Caco-2 (cell line): ENCODE measurements at regions not wholly inside any gene's neighbourhood (a gene's known extent, or its start where the extent isn't known, plus 50 kb on each side); places are given as distances from the start of the nearest gene placed in this dataset.
"Not testable (repeated sequence)": the region's sequence is repeated elsewhere in the genome, so short reads cannot be mapped to it uniquely, and the experiment has no call there.

Experiments used
- BruUV-seq: library from RNA; stranded (reverse); fragments of 400-500 nt; replicated peaks from 2 replicates; lab custom pipeline; 2021; lab: Mats Ljungman, UMichigan
- CTCF ChIA-PET: fragments of 300-600 bp; sonication (Branson Sonifier 250); formaldehyde crosslinking; loops from one replicate; lab custom pipeline; 2022; ENCODE audit warnings: antibody characterized with exemption; lab: Charles Lee
- POLR2A ChIA-PET: fragments of 300-600 bp; sonication (Branson Sonifier 250); formaldehyde crosslinking; loops from one replicate; lab custom pipeline; 2022; ENCODE audit warnings: antibody characterized with exemption; lab: Charles Lee
- DNase-seq, 2 experiments: peaks; one replicate each; pipeline versions ENCODE4 v3.0.0 to v3.0.0-alpha.2; 2020 to 2022
- H3K27me3 ChIP-seq: replicated peaks from 2 replicates; pipeline ENCODE4 v1.6.0; 2011; ENCODE audit warnings: low read length; ENCODE audit not compliant: control insufficient read depth, insufficient read depth
- H3K36me3 ChIP-seq: 2 replicates; pipeline ENCODE4 v1.5.1; 2011; ENCODE audit warnings: low read length; ENCODE audit not compliant: control insufficient read depth, insufficient read depth
- H3K4me1 ChIP-seq: fragments of 250-450 bp; sonication (Bioruptor Pico); 2 replicates; pipeline ENCODE4 v1.5.1; 2020; ENCODE audit warnings: mild to moderate bottlenecking
- H3K4me3 ChIP-seq: 2 replicates; pipeline ENCODE4 v1.5.1; 2011; ENCODE audit warnings: low read depth, mild to moderate bottlenecking, control low read depth, low read length
- H3K9me3 ChIP-seq: fragments of 250-450 bp; sonication (Bioruptor Pico); 2 replicates; pipeline ENCODE4 v1.5.1; 2020; ENCODE audit warnings: mild to moderate bottlenecking, moderate library complexity
- H3K27ac Mint-ChIP-seq: one replicate; pipeline ENCODE4 v1.8.0; 2022; ENCODE audit warnings: mixed read lengths; ENCODE audit not compliant: unreplicated experiment
- H3K27me3 Mint-ChIP-seq: one replicate; pipeline ENCODE4 v1.8.0; 2022; ENCODE audit warnings: mixed read lengths; ENCODE audit not compliant: insufficient read depth, unreplicated experiment
- H3K36me3 Mint-ChIP-seq: one replicate; pipeline ENCODE4 v1.8.0; 2022; ENCODE audit warnings: mild to moderate bottlenecking, mixed read lengths; ENCODE audit not compliant: insufficient read depth, unreplicated experiment
- H3K4me1 Mint-ChIP-seq: one replicate; pipeline ENCODE4 v1.8.0; 2022; ENCODE audit warnings: low read depth, mixed read lengths; ENCODE audit not compliant: unreplicated experiment
- H3K4me3 Mint-ChIP-seq: one replicate; pipeline ENCODE4 v1.8.0; 2022; ENCODE audit warnings: mild to moderate bottlenecking, moderate library complexity, mixed read lengths; ENCODE audit not compliant: unreplicated experiment
- H3K9me3 Mint-ChIP-seq: one replicate; pipeline ENCODE4 v1.8.0; 2022; ENCODE audit warnings: mixed read lengths; ENCODE audit not compliant: unreplicated experiment
- CTCF ChIP-seq, 2 experiments: fragments of 200-600 bp in 1 of 2; IDR thresholded peaks; 1 replicate in 1 of 2; 2 replicates in 1 of 2; pipeline versions ENCODE4 v1.5.1 to v1.8.0; 2011 to 2022; ENCODE audit warnings: antibody characterized with exemption in 1 of 2, control low read depth in 1 of 2, inconsistent platforms in 1 of 2, low read depth in 1 of 2, low read length in 1 of 2, mild to moderate bottlenecking in 1 of 2, moderate library complexity in 1 of 2; ENCODE audit not compliant: insufficient read depth in 1 of 2, severe bottlenecking in 1 of 2, unreplicated experiment in 1 of 2
- intact Hi-C: fragments of 100-400 bp; cut with micrococcal nuclease; formaldehyde crosslinking; loops from one replicate; pipeline ENCODE4 v1.10.0; 2022; ENCODE audit not compliant: unreplicated experiment

GRCh38 chr3:10653241-10653640 lies 147.9 kb upstream of the ATP2B2 start:
- no peaks in the 10 kb centered on the region for H3K36me3 Mint-ChIP-seq
- Histone ChIP-seq H3K4me1 (no peaks in the 10 kb centered on the region), H3K36me3 (no peaks in the 10 kb centered on the region), H3K9me3 (no peaks in the 10 kb centered on the region), H3K27me3 (no peaks in the 10 kb centered on the region), H3K4me3 (no peak overlapping the region)
- H3K27ac Mint-ChIP-seq, result no peak overlapping the region
- TF ChIP-seq CTCF (IDR thresholded peaks at IDR 0.05; ENCODE audit: insufficient read depth in 1 of 2, low read depth in 1 of 2, low read length in 1 of 2, severe bottlenecking in 1 of 2, unreplicated experiment in 1 of 2), result no peak
- H3K4me3 Mint-ChIP-seq, result no peak overlapping the region
- no peaks in the 10 kb centered on the region for H3K4me1 Mint-ChIP-seq
- no TSS peak for BruUV-seq
- H3K9me3 Mint-ChIP-seq, result no peaks in the 10 kb centered on the region
- no peak for DNase-seq
- CTCF ChIA-PET, result no interaction called here
- intact Hi-C loops, result no loop called here
- POLR2A ChIA-PET, result no interaction called here
- peaks cover 21% of the 10 kb centered on the region for H3K27me3 Mint-ChIP-seq

GRCh38 chr3:10653866-10654611 lies 148.7 kb upstream of the ATP2B2 start:
- H3K27ac Mint-ChIP-seq, result no peak overlapping the region
- ChIA-PET CTCF (no interaction called here), POLR2A (no interaction called here)
- Histone ChIP-seq H3K9me3 (no peaks in the 10 kb centered on the region), H3K4me1 (no peaks in the 10 kb centered on the region), H3K36me3 (no peaks in the 10 kb centered on the region), H3K27me3 (no peaks in the 10 kb centered on the region), H3K4me3 (no peak overlapping the region)
- H3K36me3 Mint-ChIP-seq, result no peaks in the 10 kb centered on the region
- TF ChIP-seq CTCF (IDR thresholded peaks at IDR 0.05; ENCODE audit: insufficient read depth in 1 of 2, low read depth in 1 of 2, low read length in 1 of 2, severe bottlenecking in 1 of 2, unreplicated experiment in 1 of 2), result no peak
- H3K9me3 Mint-ChIP-seq, result no peaks in the 10 kb centered on the region
- no peak overlapping the region for H3K4me3 Mint-ChIP-seq
- peaks cover 23% of the 10 kb centered on the region for H3K27me3 Mint-ChIP-seq
- BruUV-seq, result no TSS peak
- DNase-seq, result no peak
- H3K4me1 Mint-ChIP-seq, result no peaks in the 10 kb centered on the region
- intact Hi-C loops, result no loop called here

DNA sequence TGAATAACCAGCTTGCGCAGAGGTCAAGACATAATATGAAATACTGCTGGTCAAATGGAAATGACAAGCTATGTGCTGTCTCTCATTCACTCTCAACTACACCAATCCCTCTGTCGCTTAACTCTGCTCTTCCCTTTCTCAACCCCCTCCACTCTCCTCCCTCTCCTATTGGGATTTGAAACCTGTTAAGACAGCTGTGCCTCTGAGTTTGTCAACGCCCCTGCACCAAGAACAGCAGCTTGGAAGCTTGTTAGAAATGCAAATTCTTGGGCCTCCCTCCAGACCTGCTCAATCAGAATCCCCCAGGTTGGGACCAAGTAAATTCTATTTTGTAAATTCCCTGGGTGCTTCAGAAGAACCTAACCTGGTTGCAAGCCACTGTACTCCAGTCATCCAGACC lies 149.7 kb upstream of the ATP2B2 start:
- peaks cover 27% of the 10 kb centered on the region for H3K27me3 Mint-ChIP-seq
- intact Hi-C loops, result no loop called here
- Histone ChIP-seq H3K36me3 (no peaks in the 10 kb centered on the region), H3K4me1 (no peaks in the 10 kb centered on the region), H3K27me3 (no peaks in the 10 kb centered on the region), H3K4me3 (no peak overlapping the region), H3K9me3 (no peaks in the 10 kb centered on the region)
- ChIA-PET POLR2A (no interaction called here), CTCF (no interaction called here)
- no TSS peak for BruUV-seq
- DNase-seq, result no peak
- H3K4me3 Mint-ChIP-seq, result no peak overlapping the region
- H3K4me1 Mint-ChIP-seq, result no peaks in the 10 kb centered on the region
- no peaks in the 10 kb centered on the region for H3K36me3 Mint-ChIP-seq
- no peak overlapping the region for H3K27ac Mint-ChIP-seq
- no peak for TF ChIP-seq CTCF (IDR thresholded peaks at IDR 0.05; ENCODE audit: insufficient read depth in 1 of 2, low read depth in 1 of 2, low read length in 1 of 2, severe bottlenecking in 1 of 2, unreplicated experiment in 1 of 2)
- no peaks in the 10 kb centered on the region for H3K9me3 Mint-ChIP-seq

DNA sequence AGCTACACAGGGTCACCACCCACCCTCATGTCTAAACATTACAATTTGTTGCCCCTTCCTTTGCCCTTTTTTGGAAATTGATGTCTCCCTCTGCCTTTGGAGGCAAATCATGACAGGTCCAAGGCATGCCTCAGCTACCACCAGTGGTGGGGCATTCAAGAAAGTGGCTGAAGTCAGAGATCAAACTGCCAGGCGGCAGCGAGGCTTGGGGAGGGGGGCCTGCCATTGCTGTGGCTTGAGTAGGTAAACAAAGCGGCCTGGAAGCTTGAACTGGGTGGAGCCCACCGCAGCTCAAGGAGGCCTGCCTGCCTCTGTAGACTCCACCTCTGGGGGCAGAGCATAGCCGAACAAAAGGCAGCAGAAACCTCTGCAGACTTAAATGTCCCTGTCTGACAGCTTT lies 152.0 kb upstream of the ATP2B2 start:
- H3K36me3 ChIP-seq, H3K4me3 Mint-ChIP-seq, H3K4me1 Mint-ChIP-seq, BruUV-seq, CTCF ChIA-PET, H3K9me3 Mint-ChIP-seq, DNase-seq, H3K4me1 ChIP-seq, H3K9me3 ChIP-seq, H3K27me3 ChIP-seq, H3K36me3 Mint-ChIP-seq, POLR2A ChIA-PET, intact Hi-C loops, H3K4me3 ChIP-seq, H3K27ac Mint-ChIP-seq: not testable (repeated sequence)
- H3K27me3 Mint-ChIP-seq, result peaks cover 28% of the 10 kb centered on the region
